ENCODE measurements at regions not wholly inside any gene's neighbourhood (a gene's known extent, or its start where the extent isn't known, plus 50 kb on each side); places are given as distances from the start of the nearest gene placed in this dataset.
"Not testable (repeated sequence)": the region's sequence is repeated elsewhere in the genome, so short reads cannot be mapped to it uniquely, and the experiment has no call there.

- no peak overlapping the region for H3K4me3 ChIP-seq
- intact Hi-C loops (cut with DNase I) = no loop called here
- TF ChIP-seq POLR2AphosphoS5 (IDR thresholded peaks at IDR 0.05; ENCODE audit: insufficient read depth in 1 of 2, low read depth in 1 of 2) = no peak
- TF ChIP-seq, protein P1, sequence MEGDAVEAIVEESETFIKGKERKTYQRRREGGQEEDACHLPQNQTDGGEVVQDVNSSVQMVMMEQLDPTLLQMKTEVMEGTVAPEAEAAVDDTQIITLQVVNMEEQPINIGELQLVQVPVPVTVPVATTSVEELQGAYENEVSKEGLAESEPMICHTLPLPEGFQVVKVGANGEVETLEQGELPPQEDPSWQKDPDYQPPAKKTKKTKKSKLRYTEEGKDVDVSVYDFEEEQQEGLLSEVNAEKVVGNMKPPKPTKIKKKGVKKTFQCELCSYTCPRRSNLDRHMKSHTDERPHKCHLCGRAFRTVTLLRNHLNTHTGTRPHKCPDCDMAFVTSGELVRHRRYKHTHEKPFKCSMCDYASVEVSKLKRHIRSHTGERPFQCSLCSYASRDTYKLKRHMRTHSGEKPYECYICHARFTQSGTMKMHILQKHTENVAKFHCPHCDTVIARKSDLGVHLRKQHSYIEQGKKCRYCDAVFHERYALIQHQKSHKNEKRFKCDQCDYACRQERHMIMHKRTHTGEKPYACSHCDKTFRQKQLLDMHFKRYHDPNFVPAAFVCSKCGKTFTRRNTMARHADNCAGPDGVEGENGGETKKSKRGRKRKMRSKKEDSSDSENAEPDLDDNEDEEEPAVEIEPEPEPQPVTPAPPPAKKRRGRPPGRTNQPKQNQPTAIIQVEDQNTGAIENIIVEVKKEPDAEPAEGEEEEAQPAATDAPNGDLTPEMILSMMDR (IDR thresholded peaks at IDR 0.05) = no peak
- TF ChIP-seq POLR2A (IDR thresholded peaks at IDR 0.05) = no peak
- H3K27ac ChIP-seq = no peak overlapping the region
- H3K4me1 ChIP-seq = peaks cover 12% of the 10 kb centered on the region
- no peak for DNase-seq (ENCODE audit: extremely low spot score in 2 of 2)
- H3K9me3 ChIP-seq = no peaks in the 10 kb centered on the region
- no peaks in the 10 kb centered on the region for H3K27me3 ChIP-seq
- H3K36me3 ChIP-seq = peaks cover 0 to 11% of the 10 kb centered on the region in 2 donors
These were observed 393.6 kb upstream of the TPM1 start for GRCh38 chr15:62648954-62649353.

- Histone ChIP-seq H3K27me3 (no peaks in the 10 kb centered on the region), H3K4me1 (peaks cover 4% of the 10 kb centered on the region), H3K9me3 (no peaks in the 10 kb centered on the region), H3K27ac (no peak overlapping the region), H3K4me3 (no peak overlapping the region), H3K36me3 (peaks cover 0 to 11% of the 10 kb centered on the region in 2 donors)
- TF ChIP-seq POLR2AphosphoS5 (IDR thresholded peaks at IDR 0.05; ENCODE audit: insufficient read depth in 1 of 2, low read depth in 1 of 2) (no peak), POLR2A (IDR thresholded peaks at IDR 0.05) (no peak)
- TF ChIP-seq, protein P1 (IDR thresholded peaks at IDR 0.05) = no peak
- intact Hi-C loops (cut with DNase I) = no loop called here
- no peak for DNase-seq (ENCODE audit: extremely low spot score in 2 of 2)
These were observed 392.6 kb upstream of the TPM1 start for GRCh38 chr15:62649793-62650420.

DNA sequence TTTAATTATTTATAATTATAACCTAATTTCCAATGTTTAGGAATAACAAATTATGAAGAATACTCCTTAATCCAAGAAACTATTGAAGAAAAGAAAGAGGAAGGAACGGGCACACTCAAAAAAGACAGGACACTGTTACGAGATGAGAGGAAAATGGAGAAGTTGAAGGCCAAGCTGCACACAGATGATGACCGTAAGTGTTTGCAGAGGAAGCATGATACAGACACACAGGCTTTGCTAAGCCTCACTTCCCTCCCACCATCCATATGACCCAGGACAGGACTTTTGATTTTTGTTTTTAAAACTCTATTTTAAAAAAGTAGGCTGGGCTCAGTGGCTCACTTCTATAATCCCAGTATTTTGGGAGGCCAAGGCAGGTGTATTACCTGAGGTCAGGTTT is 389.4 kb upstream of the TPM1 start:
- H3K36me3 ChIP-seq = peaks cover 0 to 11% of the 10 kb centered on the region in 2 donors
- no peaks in the 10 kb centered on the region for H3K27me3 ChIP-seq
- DNase-seq (ENCODE audit: extremely low spot score in 2 of 2) = no peak
- TF ChIP-seq POLR2AphosphoS5 (IDR thresholded peaks at IDR 0.05; ENCODE audit: insufficient read depth in 1 of 2, low read depth in 1 of 2) = no peak
- TF ChIP-seq, protein P1 (IDR thresholded peaks at IDR 0.05) = no peak
- no peak for TF ChIP-seq POLR2A (IDR thresholded peaks at IDR 0.05)
- intact Hi-C loops (cut with DNase I) = no loop called here
- H3K9me3 ChIP-seq = no peaks in the 10 kb centered on the region
- no peak overlapping the region for H3K27ac ChIP-seq
- peaks cover 4% of the 10 kb centered on the region for H3K4me1 ChIP-seq
- no peak overlapping the region for H3K4me3 ChIP-seq

DNA sequence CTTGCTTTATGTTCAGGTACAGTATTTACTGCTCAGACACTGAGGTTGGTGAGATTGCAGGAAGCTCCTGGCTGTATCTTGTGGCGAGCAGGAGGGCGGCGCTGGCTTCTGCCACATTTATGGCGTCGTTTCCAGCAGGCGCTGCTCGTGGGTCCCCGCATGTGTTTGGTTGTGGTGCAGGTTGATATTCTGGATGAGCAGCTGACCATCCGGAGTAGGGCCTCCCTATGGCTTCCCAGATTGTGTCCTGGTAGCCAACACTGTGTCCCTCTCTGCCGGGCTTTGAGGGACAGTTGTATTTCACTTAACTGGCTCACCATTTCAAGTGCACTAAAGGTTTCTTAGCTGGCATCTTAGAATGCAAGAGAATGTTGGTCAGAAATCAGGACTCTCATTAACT is 386.5 kb upstream of the TPM1 start:
- Histone ChIP-seq H3K4me3 (no peak overlapping the region), H3K27me3 (no peaks in the 10 kb centered on the region), H3K4me1 (no peaks in the 10 kb centered on the region), H3K36me3 (peaks cover 0 to 11% of the 10 kb centered on the region in 2 donors), H3K9me3 (no peaks in the 10 kb centered on the region), H3K27ac (no peak overlapping the region)
- intact Hi-C loops (cut with DNase I) = no loop called here
- TF ChIP-seq POLR2AphosphoS5 (IDR thresholded peaks at IDR 0.05; ENCODE audit: insufficient read depth in 1 of 2, low read depth in 1 of 2) (no peak), POLR2A (IDR thresholded peaks at IDR 0.05) (no peak)
- TF ChIP-seq, protein P1 (IDR thresholded peaks at IDR 0.05) = no peak
- no peak for DNase-seq (ENCODE audit: extremely low spot score in 2 of 2)

GRCh38 chr15:62657501-62657900 is 385.0 kb upstream of the TPM1 start:
- H3K9me3 ChIP-seq = not testable (repeated sequence)

More at GRCh38 chr15:62657501-62657900, 385.0 kb upstream of the TPM1 start:
- H3K27ac ChIP-seq; H3K36me3 ChIP-seq; intact Hi-C loops (cut with DNase I); H3K4me1 ChIP-seq; DNase-seq (ENCODE audit: extremely low spot score in 2 of 2); H3K27me3 ChIP-seq; H3K4me3 ChIP-seq: not testable (repeated sequence)
